IMR-90 (cell line): ENCODE measurements at regions not wholly inside any gene's neighbourhood (a gene's known extent, or its start where the extent isn't known, plus 50 kb on each side); places are given as distances from the start of the nearest gene placed in this dataset.
A peak's percentile ranks its signal among the peaks of the same experiment; 100 is the strongest.

Experiments
- ATAC-seq: fragments of 200-7000 bp; cut with Tn5 transposase; 2 replicates; pipeline ENCODE4 v1.9.1; 2020; ENCODE audit warnings: low read depth, mild to moderate bottlenecking, moderate library complexity
- BruUV-seq: library from RNA; stranded (reverse); fragments of 400-500 nt; replicated peaks from 2 replicates; lab custom pipeline; 2021; lab: Mats Ljungman, UMichigan
- CTCF ChIA-PET: fragments of 300-600 bp; formaldehyde crosslinking; extraction: SDS; loops from one replicate; lab custom pipeline; 2021; ENCODE audit warnings: antibody characterized with exemption; lab: Yijun Ruan, JAX
- POLR2A ChIA-PET: fragments of 300-600 bp; sonication (Branson Sonifier 250); formaldehyde crosslinking; loops from one replicate; lab custom pipeline; 2022; ENCODE audit warnings: antibody characterized with exemption; ENCODE audit not compliant: unreplicated experiment; lab: Charles Lee
- DNase-seq: peaks from one replicate; pipeline ENCODE4 v3.0.0; 2013
- H2AFZ ChIP-seq: replicated peaks from 2 replicates; pipeline ENCODE3; 2013; ENCODE audit warnings: low read length, mild to moderate bottlenecking; ENCODE audit not compliant: poor library complexity
- H2AK5ac ChIP-seq: 2 replicates; pipeline ENCODE4 v1.6.1; 2013; ENCODE audit warnings: low read depth, low read length, inconsistent platforms
- H2AK9ac ChIP-seq: replicated peaks from 2 replicates; pipeline ENCODE3; 2013; ENCODE audit warnings: mild to moderate bottlenecking, low read depth, low read length, moderate library complexity; ENCODE audit not compliant: poor library complexity
- H2BK120ac ChIP-seq: 2 replicates; pipeline ENCODE4 v1.6.1; 2013; ENCODE audit warnings: low read depth, low read length, inconsistent platforms
- H2BK15ac ChIP-seq: 3 replicates; pipeline ENCODE4 v1.6.1; 2013; ENCODE audit warnings: low read depth, low read length, inconsistent platforms
- H2BK20ac ChIP-seq: 2 replicates; pipeline ENCODE4 v1.6.1; 2013; ENCODE audit warnings: low read depth, mild to moderate bottlenecking, inconsistent platforms, low read length, moderate library complexity
- H2BK5ac ChIP-seq: 2 replicates; pipeline ENCODE4 v1.6.1; 2013; ENCODE audit warnings: mild to moderate bottlenecking, low read depth, low read length, inconsistent platforms; ENCODE audit not compliant: poor library complexity, severe bottlenecking
- H3K14ac ChIP-seq: replicated peaks from 2 replicates; pipeline ENCODE4 v1.6.1; 2013; ENCODE audit warnings: low read depth, low read length, inconsistent platforms
- H3K18ac ChIP-seq: 2 replicates; pipeline ENCODE4 v1.6.1; 2013; ENCODE audit warnings: low read depth, low read length, control low read depth
- H3K23ac ChIP-seq: 2 replicates; pipeline ENCODE4 v1.6.1; 2013; ENCODE audit warnings: low read depth, low read length, inconsistent platforms
- H3K27ac ChIP-seq: 2 replicates; pipeline ENCODE4 v1.5.1; 2013; ENCODE audit warnings: mild to moderate bottlenecking, control low read depth, low read length; ENCODE audit not compliant: insufficient read depth
- H3K27me3 ChIP-seq: 2 replicates; pipeline ENCODE4 v1.6.1; 2013; ENCODE audit warnings: low read length; ENCODE audit not compliant: control insufficient read depth, insufficient read depth
- H3K36me3 ChIP-seq: 2 replicates; pipeline ENCODE4 v1.6.1; 2013; ENCODE audit warnings: low read length, mixed read lengths; ENCODE audit not compliant: control insufficient read depth, insufficient read depth
- H3K4ac ChIP-seq: 2 replicates; pipeline ENCODE4 v1.6.1; 2013; ENCODE audit warnings: low read depth, low read length, inconsistent platforms
- H3K4me1 ChIP-seq: 2 replicates; pipeline ENCODE4 v1.6.1; 2013; ENCODE audit warnings: low read length, mixed read lengths; ENCODE audit not compliant: control insufficient read depth, insufficient read depth
- H3K4me2 ChIP-seq: 2 replicates; pipeline ENCODE4 v1.6.1; 2013; ENCODE audit warnings: low read depth, mild to moderate bottlenecking, control low read depth, low read length, moderate library complexity
- H3K4me3 ChIP-seq: 2 replicates; pipeline ENCODE4 v1.5.1; 2013; ENCODE audit warnings: low read depth, mild to moderate bottlenecking, control low read depth, low read length, moderate library complexity; ENCODE audit not compliant: insufficient read depth
- H3K56ac ChIP-seq: 2 replicates; pipeline ENCODE4 v1.6.1; 2013; ENCODE audit warnings: low read length, inconsistent platforms; ENCODE audit not compliant: insufficient read depth; ENCODE audit errors: extremely low read depth
- H3K79me1 ChIP-seq, 2 experiments: 2 replicates each; pipeline ENCODE4 v1.6.1; 2013; ENCODE audit warnings: low read length in 2 of 2, inconsistent platforms in 1 of 2, low read depth in 1 of 2
- H3K9ac ChIP-seq: 2 replicates; pipeline ENCODE4 v1.6.1; 2013; ENCODE audit warnings: low read depth, low read length, control low read depth
- H3K9me1 ChIP-seq: 2 replicates; pipeline ENCODE4 v1.6.1; 2013; ENCODE audit warnings: low read length, inconsistent platforms; ENCODE audit not compliant: insufficient read depth
- H3K9me3 ChIP-seq: 2 replicates; pipeline ENCODE4 v1.6.1; 2013; ENCODE audit warnings: low read length; ENCODE audit not compliant: control insufficient read depth, insufficient read depth
- H4K20me1 ChIP-seq: 2 replicates; pipeline ENCODE4 v1.6.1; 2013; ENCODE audit warnings: low read length, inconsistent platforms; ENCODE audit not compliant: insufficient read depth
- H4K5ac ChIP-seq: 2 replicates; pipeline ENCODE4 v1.6.1; 2013; ENCODE audit warnings: mild to moderate bottlenecking, low read depth, low read length, control low read depth
- H4K8ac ChIP-seq, 2 experiments: 2 replicates each; pipeline ENCODE4 v1.6.1; 2013; ENCODE audit warnings: low read depth in 2 of 2, low read length in 2 of 2, control low read depth in 1 of 2, inconsistent platforms in 1 of 2
- H4K91ac ChIP-seq: 2 replicates; pipeline ENCODE4 v1.6.1; 2013; ENCODE audit warnings: low read depth, low read length, inconsistent platforms; ENCODE audit not compliant: insufficient read depth
- CEBPB ChIP-seq: IDR thresholded peaks from 2 replicates; pipeline ENCODE4 v1.6.1; 2012; ENCODE audit warnings: low read depth, low read length, improper control_type of control experiment
- CHD1 ChIP-seq: IDR thresholded peaks from 2 replicates; pipeline ENCODE4 v1.6.1; 2012; ENCODE audit warnings: low read depth, low read length, improper control_type of control experiment
- FOS ChIP-seq: fragments of 150-350 bp; IDR thresholded peaks from 2 replicates; pipeline ENCODE4 v1.6.1; 2016; ENCODE audit warnings: low read depth, low read length
- MAFK ChIP-seq: IDR thresholded peaks from 2 replicates; pipeline ENCODE4 v1.6.1; 2012; ENCODE audit warnings: low read depth, low read length, improper control_type of control experiment
- MAZ ChIP-seq: IDR thresholded peaks from 2 replicates; pipeline ENCODE4 v1.6.1; 2012; ENCODE audit warnings: low read depth, mild to moderate bottlenecking, low read length, improper control_type of control experiment, moderate library complexity, borderline replicate concordance
- NFE2L2 ChIP-seq: fragments of 150-350 bp; IDR thresholded peaks from 2 replicates; pipeline ENCODE4 v1.6.1; 2016; ENCODE audit warnings: low read depth, mild to moderate bottlenecking, low read length
- RAD21 ChIP-seq: IDR thresholded peaks from 2 replicates; pipeline ENCODE4 v1.6.1; 2012; ENCODE audit warnings: low read length, improper control_type of control experiment
- RCOR1 ChIP-seq: IDR thresholded peaks from 2 replicates; pipeline ENCODE4 v1.6.1; 2012; ENCODE audit warnings: mild to moderate bottlenecking, low read length, improper control_type of control experiment; ENCODE audit not compliant: insufficient replicate concordance
- RFX5 ChIP-seq: IDR thresholded peaks from 2 replicates; pipeline ENCODE4 v1.8.0; 2012; ENCODE audit warnings: low read depth, mild to moderate bottlenecking, low read length, moderate library complexity
- SMC3 ChIP-seq: fragments of 150-350 bp; IDR thresholded peaks from 2 replicates; pipeline ENCODE4 v1.6.1; 2016; ENCODE audit warnings: low read depth, mild to moderate bottlenecking, antibody characterized with exemption, low read length, moderate library complexity
- WGBS, 2 experiments: methylation state at CpG; one replicate each; pipeline versions ENCODE4 v1.1.5 to v1.1.7; 2013; ENCODE audit warnings: missing lambda C conversion rate in 2 of 2; ENCODE audit not compliant: insufficient read length in 1 of 2; ENCODE audit errors: extremely low coverage in 2 of 2; 5-methylcytosine and 5-hydroxymethylcytosine counted together
- dilution Hi-C: fragments of 300-500 bp; cut with HindIII; formaldehyde crosslinking; loops from one replicate; pipeline ENCODE4 v1.14.3; 2018; ENCODE audit warnings: low sequenced_read_pairs; ENCODE audit not compliant: unreplicated experiment
- in situ Hi-C: fragments of 300-500 bp; cut with MboI; formaldehyde crosslinking; loops from 3 replicates; pipeline ENCODE4 v1.14.3; 2019; ENCODE audit warnings: low sequenced_read_pairs, inconsistent platforms, mixed read lengths
- intact Hi-C: fragments of 100-400 bp; cut with micrococcal nuclease; formaldehyde crosslinking; loops from 2 replicates; pipeline ENCODE4 v1.10.0; 2022
- TF ChIP-seq, protein P1 (sequence below): fragments of 150-350 bp; IDR thresholded peaks from 2 replicates; pipeline ENCODE4 v1.6.1; 2017; ENCODE audit warnings: mild to moderate bottlenecking, antibody characterized with exemption, low read length, low read depth
- TF ChIP-seq, protein P2 (sequence below): conservative IDR thresholded peaks from 2 replicates; pipeline ENCODE4 v1.5.1; 2012; ENCODE audit warnings: mild to moderate bottlenecking, low read depth, low read length, improper control_type of control experiment
- TF ChIP-seq, protein P3 (sequence below): fragments of 150-350 bp; IDR thresholded peaks from 2 replicates; pipeline ENCODE4 v1.6.1; 2016; ENCODE audit warnings: low read depth, mild to moderate bottlenecking, low read length, moderate library complexity, borderline replicate concordance

DNA sequence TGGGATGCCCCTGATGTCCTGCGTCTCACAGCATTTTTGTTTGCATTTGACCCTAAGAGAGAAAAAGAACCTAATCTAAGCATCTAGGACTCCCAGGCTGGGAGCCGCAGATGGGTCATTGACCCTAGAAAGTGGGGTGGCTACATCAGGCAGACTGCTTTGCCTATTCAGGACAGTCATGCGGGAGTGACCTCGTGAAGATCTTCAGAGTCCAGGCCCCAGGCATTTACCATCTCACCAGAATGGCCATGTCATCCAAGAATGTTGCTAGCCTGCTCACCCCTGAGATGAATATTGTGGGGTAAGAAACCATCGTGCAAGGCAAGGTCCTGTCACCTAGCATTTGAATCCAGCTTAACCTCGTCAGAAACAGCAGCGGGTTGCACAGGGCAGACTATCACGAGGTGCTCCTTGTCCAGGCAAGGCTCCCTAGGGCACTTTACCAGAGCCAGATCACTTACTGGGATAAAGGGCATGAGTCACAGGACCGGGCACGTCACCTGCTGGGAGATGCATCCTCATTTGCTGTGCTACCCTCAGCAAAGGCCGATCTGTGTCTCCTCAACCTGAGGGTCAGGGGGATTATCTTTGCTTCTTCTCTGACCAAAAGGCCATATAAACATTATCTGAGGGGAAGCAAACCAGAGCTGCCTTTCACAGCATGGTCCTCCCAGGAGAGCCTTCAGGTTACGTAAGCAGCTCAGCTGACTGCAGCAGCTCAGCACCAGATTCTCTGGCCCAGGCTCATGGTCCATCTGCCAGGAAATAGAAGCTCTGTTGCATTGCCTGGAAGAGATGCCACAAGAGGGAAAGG, 162.3 kb downstream of the ACKR3 start:
- BruUV-seq = no TSS peak
- no peaks in the 10 kb centered on the region for H3K36me3 ChIP-seq
- ATAC-seq = peak; percentile 27; the same call in 1 of the 2 replicates
- H3K27ac ChIP-seq = no peak overlapping the region
- no peak overlapping the region for H2BK20ac ChIP-seq
- POLR2A ChIA-PET = no interaction called here
- 47% methylated on average over 3 of the region's 12 CpGs; no CpG with 5 or more reads in 1 of the 2 experiments for WGBS, 2 experiments
- no peak overlapping the region for H3K56ac ChIP-seq
- H4K20me1 ChIP-seq = no peaks in the 10 kb centered on the region
- H3K18ac ChIP-seq = no peak overlapping the region; the same call in 1 of the 2 replicates
- no peak overlapping the region for H2BK15ac ChIP-seq
- intact Hi-C loops = loop anchor here (1.0 kb wide), 1 partner anchor 12 kb away; no protein-coding TSS in a partner anchor
- no peak overlapping the region for H3K23ac ChIP-seq
- CTCF ChIA-PET = no interaction called here
- dilution Hi-C loops = no loop called here
- no peaks in the 10 kb centered on the region for H3K79me1 ChIP-seq
- H3K4ac ChIP-seq = no peak overlapping the region
- H3K4me1 ChIP-seq = peaks cover 3% of the 10 kb centered on the region; the same call in 1 of the 2 replicates
- in situ Hi-C loops = no loop called here
- no peak overlapping the region for H2AK5ac ChIP-seq
- H4K91ac ChIP-seq = no peak overlapping the region
- no peak overlapping the region for H3K4me3 ChIP-seq
- peaks cover 2% of the 10 kb centered on the region; the same call in 1 of the 2 replicates for H3K9me3 ChIP-seq
- peaks cover 22% of the 10 kb centered on the region for H3K27me3 ChIP-seq
- H3K9me1 ChIP-seq = no peaks in the 10 kb centered on the region
- no peak overlapping the region for H3K14ac ChIP-seq
- no peak overlapping the region for H2BK120ac ChIP-seq
- no peak overlapping the region for H4K5ac ChIP-seq
- no peak overlapping the region for H2AK9ac ChIP-seq
- DNase-seq = peak; percentile 5
- no peak overlapping the region for H3K9ac ChIP-seq
- TF ChIP-seq, protein P1, sequence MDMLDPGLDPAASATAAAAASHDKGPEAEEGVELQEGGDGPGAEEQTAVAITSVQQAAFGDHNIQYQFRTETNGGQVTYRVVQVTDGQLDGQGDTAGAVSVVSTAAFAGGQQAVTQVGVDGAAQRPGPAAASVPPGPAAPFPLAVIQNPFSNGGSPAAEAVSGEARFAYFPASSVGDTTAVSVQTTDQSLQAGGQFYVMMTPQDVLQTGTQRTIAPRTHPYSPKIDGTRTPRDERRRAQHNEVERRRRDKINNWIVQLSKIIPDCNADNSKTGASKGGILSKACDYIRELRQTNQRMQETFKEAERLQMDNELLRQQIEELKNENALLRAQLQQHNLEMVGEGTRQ = no peak
- TF ChIP-seq RCOR1 (no peak), RAD21 (no peak), NFE2L2 (no peak), CEBPB (no peak), SMC3 (no peak), MAZ (no peak), MAFK (no peak), FOS (no peak), RFX5 (no peak), CHD1 (no peak)
- TF ChIP-seq, protein P2, sequence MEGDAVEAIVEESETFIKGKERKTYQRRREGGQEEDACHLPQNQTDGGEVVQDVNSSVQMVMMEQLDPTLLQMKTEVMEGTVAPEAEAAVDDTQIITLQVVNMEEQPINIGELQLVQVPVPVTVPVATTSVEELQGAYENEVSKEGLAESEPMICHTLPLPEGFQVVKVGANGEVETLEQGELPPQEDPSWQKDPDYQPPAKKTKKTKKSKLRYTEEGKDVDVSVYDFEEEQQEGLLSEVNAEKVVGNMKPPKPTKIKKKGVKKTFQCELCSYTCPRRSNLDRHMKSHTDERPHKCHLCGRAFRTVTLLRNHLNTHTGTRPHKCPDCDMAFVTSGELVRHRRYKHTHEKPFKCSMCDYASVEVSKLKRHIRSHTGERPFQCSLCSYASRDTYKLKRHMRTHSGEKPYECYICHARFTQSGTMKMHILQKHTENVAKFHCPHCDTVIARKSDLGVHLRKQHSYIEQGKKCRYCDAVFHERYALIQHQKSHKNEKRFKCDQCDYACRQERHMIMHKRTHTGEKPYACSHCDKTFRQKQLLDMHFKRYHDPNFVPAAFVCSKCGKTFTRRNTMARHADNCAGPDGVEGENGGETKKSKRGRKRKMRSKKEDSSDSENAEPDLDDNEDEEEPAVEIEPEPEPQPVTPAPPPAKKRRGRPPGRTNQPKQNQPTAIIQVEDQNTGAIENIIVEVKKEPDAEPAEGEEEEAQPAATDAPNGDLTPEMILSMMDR = no peak
- TF ChIP-seq, protein P3, sequence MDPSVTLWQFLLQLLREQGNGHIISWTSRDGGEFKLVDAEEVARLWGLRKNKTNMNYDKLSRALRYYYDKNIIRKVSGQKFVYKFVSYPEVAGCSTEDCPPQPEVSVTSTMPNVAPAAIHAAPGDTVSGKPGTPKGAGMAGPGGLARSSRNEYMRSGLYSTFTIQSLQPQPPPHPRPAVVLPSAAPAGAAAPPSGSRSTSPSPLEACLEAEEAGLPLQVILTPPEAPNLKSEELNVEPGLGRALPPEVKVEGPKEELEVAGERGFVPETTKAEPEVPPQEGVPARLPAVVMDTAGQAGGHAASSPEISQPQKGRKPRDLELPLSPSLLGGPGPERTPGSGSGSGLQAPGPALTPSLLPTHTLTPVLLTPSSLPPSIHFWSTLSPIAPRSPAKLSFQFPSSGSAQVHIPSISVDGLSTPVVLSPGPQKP = no peak
- no peak overlapping the region for H2AFZ ChIP-seq
- no peak overlapping the region for H3K4me2 ChIP-seq
- H4K8ac ChIP-seq = no peak overlapping the region
- no peak overlapping the region for H2BK5ac ChIP-seq
